ENCODE measurements at regions not wholly inside any gene's neighbourhood (a gene's known extent, or its start where the extent isn't known, plus 50 kb on each side); places are given as distances from the start of the nearest gene placed in this dataset.

DNA sequence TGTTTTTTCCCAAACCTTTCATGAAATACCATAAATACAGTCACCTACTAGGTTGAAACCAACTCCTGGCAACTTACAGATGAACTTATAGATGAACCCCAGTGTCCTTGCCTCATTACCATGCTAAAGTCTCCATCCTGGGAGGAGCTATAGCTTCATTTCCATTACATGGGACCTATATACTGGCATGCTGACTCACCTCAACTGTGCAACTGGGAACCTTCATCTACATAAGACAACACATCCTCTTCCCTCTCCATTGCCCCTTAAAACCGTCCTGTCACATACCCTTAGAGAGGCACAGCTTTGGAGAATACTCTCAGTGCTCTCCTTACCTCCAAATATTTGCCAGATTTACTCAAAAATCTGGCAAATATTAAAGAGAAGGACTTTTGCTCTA lies 638.3 kb downstream of the HTR1A start:
- no peak for DNase-seq (ENCODE audit: low spot score)
- TF ChIP-seq, protein P1, sequence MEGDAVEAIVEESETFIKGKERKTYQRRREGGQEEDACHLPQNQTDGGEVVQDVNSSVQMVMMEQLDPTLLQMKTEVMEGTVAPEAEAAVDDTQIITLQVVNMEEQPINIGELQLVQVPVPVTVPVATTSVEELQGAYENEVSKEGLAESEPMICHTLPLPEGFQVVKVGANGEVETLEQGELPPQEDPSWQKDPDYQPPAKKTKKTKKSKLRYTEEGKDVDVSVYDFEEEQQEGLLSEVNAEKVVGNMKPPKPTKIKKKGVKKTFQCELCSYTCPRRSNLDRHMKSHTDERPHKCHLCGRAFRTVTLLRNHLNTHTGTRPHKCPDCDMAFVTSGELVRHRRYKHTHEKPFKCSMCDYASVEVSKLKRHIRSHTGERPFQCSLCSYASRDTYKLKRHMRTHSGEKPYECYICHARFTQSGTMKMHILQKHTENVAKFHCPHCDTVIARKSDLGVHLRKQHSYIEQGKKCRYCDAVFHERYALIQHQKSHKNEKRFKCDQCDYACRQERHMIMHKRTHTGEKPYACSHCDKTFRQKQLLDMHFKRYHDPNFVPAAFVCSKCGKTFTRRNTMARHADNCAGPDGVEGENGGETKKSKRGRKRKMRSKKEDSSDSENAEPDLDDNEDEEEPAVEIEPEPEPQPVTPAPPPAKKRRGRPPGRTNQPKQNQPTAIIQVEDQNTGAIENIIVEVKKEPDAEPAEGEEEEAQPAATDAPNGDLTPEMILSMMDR (IDR thresholded peaks at IDR 0.05; ENCODE audit: borderline replicate concordance, control extremely low read depth, extremely low read depth, insufficient read depth, missing control alignments): no peak
- in situ Hi-C loops (cut with MboI; ENCODE audit: low sequenced_read_pairs, unreplicated experiment): no loop called here

DNA sequence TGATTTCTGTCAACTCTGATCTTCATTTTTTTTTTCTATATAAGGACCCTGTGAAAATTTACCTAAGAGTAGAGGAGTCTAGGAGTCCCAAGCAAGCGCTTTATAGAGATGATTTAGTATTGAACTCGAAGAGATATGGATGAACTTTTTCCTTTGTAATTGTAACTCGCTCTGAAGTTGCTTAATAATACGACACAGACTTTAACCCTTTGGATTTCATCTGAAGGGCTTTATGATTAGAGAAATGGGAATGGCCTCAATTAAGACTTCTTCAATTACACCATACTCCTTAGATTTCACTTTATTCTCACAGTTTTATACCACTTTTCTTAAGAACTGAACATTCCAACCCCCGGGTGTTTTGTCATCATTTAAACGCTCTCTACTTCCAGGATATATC lies 647.7 kb downstream of the HTR1A start:
- no peak for DNase-seq (ENCODE audit: low spot score)
- TF ChIP-seq, protein P1 (IDR thresholded peaks at IDR 0.05; ENCODE audit: borderline replicate concordance, control extremely low read depth, extremely low read depth, insufficient read depth, missing control alignments): no peak
- in situ Hi-C loops (cut with MboI; ENCODE audit: low sequenced_read_pairs, unreplicated experiment): no loop called here

DNA sequence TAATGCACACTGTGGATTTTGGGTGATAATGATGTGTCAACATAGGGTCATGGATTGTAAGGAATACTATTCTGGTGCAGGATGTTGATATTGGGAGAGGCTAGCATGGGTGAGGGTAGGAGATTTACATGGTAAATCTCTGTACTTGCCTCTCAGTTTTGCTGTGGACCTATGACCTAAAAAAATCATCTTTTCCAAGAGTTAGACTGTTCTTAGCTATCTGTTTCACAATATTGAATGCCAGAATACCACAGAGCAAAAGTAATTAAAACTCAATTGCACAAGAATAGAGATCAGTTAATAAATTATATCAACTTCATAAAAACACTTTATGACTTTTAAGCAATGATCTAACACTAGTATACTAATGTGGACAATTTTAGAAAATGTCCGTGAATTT lies 651.6 kb downstream of the HTR1A start:
- in situ Hi-C loops (cut with MboI; ENCODE audit: low sequenced_read_pairs, unreplicated experiment): no loop called here
- DNase-seq (ENCODE audit: low spot score): no peak
- TF ChIP-seq, protein P1 (IDR thresholded peaks at IDR 0.05; ENCODE audit: borderline replicate concordance, control extremely low read depth, extremely low read depth, insufficient read depth, missing control alignments): no peak

DNA sequence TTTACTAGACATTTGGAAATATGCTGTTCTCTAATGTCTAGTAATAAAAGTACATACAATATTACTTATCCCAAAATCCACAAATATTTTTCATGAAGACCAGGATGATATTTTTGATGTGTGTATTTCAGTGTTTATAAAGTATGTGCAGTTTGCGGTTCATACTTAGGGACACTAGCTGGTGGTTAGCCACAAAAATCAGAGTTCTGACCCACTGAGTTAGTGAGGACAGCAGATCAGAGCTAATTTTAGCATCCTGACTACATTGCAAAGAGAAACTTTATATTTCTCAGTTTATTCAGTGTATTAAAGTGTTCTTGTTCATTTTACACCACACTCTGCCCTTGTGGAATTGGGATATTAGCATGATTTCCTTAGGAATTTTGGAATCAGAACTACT lies 655.3 kb downstream of the HTR1A start:
- DNase-seq (ENCODE audit: low spot score): no peak
- TF ChIP-seq, protein P1 (IDR thresholded peaks at IDR 0.05; ENCODE audit: borderline replicate concordance, control extremely low read depth, extremely low read depth, insufficient read depth, missing control alignments): no peak
- in situ Hi-C loops (cut with MboI; ENCODE audit: low sequenced_read_pairs, unreplicated experiment): no loop called here

DNA sequence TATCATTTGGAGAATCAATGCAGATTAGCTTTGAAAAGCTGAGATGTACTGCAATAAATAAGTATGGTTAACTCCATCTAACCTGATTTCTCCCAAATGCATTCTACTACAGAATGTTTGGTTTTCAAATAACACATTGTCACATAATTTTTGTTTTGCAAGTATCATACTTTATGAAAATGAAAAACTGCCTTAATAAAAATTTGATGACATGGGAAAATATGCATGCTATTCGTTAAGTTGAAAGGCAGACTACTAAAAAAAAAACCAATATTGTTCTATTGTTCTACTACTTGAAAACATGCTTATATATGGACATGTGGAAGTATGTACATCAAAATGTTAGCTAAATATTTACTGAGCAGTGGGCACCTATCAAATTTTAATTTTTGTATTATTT lies 668.9 kb downstream of the HTR1A start:
- DNase-seq (ENCODE audit: low spot score): no peak
- in situ Hi-C loops (cut with MboI; ENCODE audit: low sequenced_read_pairs, unreplicated experiment): no loop called here
- TF ChIP-seq, protein P1 (IDR thresholded peaks at IDR 0.05; ENCODE audit: borderline replicate concordance, control extremely low read depth, extremely low read depth, insufficient read depth, missing control alignments): no peak

DNA sequence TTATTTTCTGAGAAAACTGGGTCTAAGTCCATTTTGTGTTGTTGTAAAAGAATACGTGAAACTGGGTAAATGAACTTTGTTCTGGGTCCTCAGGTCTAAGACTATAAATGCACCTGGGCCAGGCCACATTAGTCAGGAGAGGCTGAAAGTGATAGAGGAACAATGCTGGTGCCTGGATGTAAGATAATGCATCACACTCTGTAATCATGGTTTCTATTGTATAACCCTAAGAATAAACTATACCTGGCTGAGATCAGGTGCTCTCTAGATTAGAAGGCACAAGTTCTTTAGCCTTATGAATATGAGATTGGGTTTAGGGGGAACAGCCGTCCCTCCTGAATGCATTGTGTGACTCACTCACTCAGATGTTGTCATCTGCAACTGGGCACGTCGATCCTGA lies 675.5 kb downstream of the HTR1A start:
- DNase-seq (ENCODE audit: low spot score): no peak
- TF ChIP-seq, protein P1 (IDR thresholded peaks at IDR 0.05; ENCODE audit: borderline replicate concordance, control extremely low read depth, extremely low read depth, insufficient read depth, missing control alignments): no peak
- in situ Hi-C loops (cut with MboI; ENCODE audit: low sequenced_read_pairs, unreplicated experiment): no loop called here

DNA sequence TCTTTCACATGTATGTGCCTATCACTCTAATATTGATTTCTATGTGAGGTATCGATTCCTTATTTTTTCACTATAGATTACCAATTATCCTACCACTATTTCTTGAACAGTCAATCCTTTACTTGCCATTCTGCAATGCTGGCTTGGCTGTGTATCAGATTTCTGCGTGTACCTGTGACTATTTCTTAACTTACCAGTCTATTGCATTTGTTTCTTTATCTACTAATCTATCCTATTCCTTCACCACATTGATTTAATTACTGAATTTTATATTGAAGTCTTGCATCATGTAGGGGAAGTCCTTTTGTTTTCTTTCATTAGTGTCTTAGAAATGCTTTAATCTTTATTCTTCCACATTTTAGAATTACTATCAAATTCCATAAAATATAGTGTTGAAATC lies 684.8 kb downstream of the LRRC70 start:
- TF ChIP-seq, protein P1 (IDR thresholded peaks at IDR 0.05; ENCODE audit: borderline replicate concordance, control extremely low read depth, extremely low read depth, insufficient read depth, missing control alignments): no peak
- in situ Hi-C loops (cut with MboI; ENCODE audit: low sequenced_read_pairs, unreplicated experiment): no loop called here
- no peak for DNase-seq (ENCODE audit: low spot score)
